ENCODE measurements at regions not wholly inside any gene's neighbourhood (a gene's known extent, or its start where the extent isn't known, plus 50 kb on each side); places are given as distances from the start of the nearest gene placed in this dataset.

DNA sequence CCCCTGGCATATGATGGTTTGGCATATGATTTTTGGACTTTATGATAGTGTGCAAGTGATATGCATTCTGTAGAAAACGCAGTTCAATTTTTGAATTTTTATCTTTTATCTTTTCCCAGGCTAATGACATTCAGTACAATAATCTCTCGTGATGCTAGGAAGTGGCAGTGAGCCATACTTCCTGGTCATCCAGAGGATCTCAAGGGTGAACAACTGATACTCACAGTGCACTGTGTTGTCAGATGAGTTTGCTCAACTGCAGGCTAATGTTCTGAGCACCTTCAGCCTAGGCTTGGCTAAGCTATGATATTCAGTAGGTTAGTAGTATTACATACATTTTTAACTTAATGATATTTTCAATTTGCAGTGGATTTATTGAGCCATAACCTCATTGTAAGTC, 405.3 kb downstream of the PCDH7 start:
- no peak overlapping the region for H3K9ac ChIP-seq (ENCODE audit: low read depth, low read length, poor library complexity, severe bottlenecking)
- no peaks in the 10 kb centered on the region for H3K9me3 ChIP-seq (ENCODE audit: insufficient read depth, low read depth, low read length)
- no peak for TF ChIP-seq EZH2phosphoT487 (IDR thresholded peaks at IDR 0.05; ENCODE audit: borderline replicate concordance)
- TF ChIP-seq, protein P1, sequence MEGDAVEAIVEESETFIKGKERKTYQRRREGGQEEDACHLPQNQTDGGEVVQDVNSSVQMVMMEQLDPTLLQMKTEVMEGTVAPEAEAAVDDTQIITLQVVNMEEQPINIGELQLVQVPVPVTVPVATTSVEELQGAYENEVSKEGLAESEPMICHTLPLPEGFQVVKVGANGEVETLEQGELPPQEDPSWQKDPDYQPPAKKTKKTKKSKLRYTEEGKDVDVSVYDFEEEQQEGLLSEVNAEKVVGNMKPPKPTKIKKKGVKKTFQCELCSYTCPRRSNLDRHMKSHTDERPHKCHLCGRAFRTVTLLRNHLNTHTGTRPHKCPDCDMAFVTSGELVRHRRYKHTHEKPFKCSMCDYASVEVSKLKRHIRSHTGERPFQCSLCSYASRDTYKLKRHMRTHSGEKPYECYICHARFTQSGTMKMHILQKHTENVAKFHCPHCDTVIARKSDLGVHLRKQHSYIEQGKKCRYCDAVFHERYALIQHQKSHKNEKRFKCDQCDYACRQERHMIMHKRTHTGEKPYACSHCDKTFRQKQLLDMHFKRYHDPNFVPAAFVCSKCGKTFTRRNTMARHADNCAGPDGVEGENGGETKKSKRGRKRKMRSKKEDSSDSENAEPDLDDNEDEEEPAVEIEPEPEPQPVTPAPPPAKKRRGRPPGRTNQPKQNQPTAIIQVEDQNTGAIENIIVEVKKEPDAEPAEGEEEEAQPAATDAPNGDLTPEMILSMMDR (conservative IDR thresholded peaks at IDR 0.05; ENCODE audit: low read length), result no peak
- H3K79me2 ChIP-seq (ENCODE audit: insufficient read depth, low read length), result no peaks in the 10 kb centered on the region
- no peaks in the 10 kb centered on the region for H4K20me1 ChIP-seq (ENCODE audit: insufficient read depth, low read length, poor library complexity, severe bottlenecking)
- no peaks in the 10 kb centered on the region for H3K4me1 ChIP-seq (ENCODE audit: insufficient read depth, low read length, poor library complexity, severe bottlenecking)
- no peaks in the 10 kb centered on the region for H3K9me2 ChIP-seq (replicated peaks; ENCODE audit: low read depth, low read length)
- H3K36me3 ChIP-seq (ENCODE audit: insufficient read depth, low read length), result no peaks in the 10 kb centered on the region
- H2AFZ ChIP-seq (ENCODE audit: low read length), result no peak overlapping the region
- no peak overlapping the region for H3K4me3 ChIP-seq (ENCODE audit: low read length, poor library complexity, severe bottlenecking)
- H3F3A ChIP-seq (ENCODE audit: low read depth), result no peaks in the 10 kb centered on the region
- no peaks in the 10 kb centered on the region for H3K27me3 ChIP-seq (ENCODE audit: insufficient read depth, low read length, poor library complexity, severe bottlenecking)
- no peak overlapping the region for H3K4me2 ChIP-seq (ENCODE audit: low read depth, low read length, poor library complexity, severe bottlenecking)

DNA sequence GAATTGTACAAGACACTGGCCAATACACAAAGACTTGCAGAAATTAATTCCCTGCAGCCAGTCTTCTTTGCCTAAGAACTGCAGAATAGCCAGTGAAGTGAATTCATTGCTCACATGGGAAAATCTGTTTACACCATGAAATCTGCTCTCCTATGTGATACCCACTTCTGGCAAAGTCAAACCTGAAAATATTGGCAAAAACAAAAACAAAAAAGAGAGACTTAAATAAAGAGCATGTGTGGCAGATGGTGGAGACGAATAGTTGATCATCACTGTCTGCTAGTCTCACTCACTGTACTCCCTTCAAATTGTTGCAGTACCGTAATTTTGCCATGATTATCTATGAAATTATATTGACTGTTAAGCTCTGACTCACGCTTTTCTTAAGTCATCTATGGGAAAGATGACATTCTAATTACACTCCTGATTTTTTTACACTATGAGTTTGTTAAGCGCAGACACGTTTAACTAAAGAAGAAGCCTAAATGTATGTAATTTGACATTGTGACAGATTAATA, 406.8 kb downstream of the PCDH7 start:
- Histone ChIP-seq H3K4me3 (ENCODE audit: low read length, poor library complexity, severe bottlenecking) (no peak overlapping the region), H3K9me2 (replicated peaks; ENCODE audit: low read depth, low read length) (no peaks in the 10 kb centered on the region), H3K79me2 (ENCODE audit: insufficient read depth, low read length) (no peaks in the 10 kb centered on the region), H3K9me3 (ENCODE audit: insufficient read depth, low read depth, low read length) (no peaks in the 10 kb centered on the region), H3K27me3 (ENCODE audit: insufficient read depth, low read length, poor library complexity, severe bottlenecking) (no peaks in the 10 kb centered on the region), H3K36me3 (ENCODE audit: insufficient read depth, low read length) (no peaks in the 10 kb centered on the region), H3F3A (ENCODE audit: low read depth) (no peaks in the 10 kb centered on the region), H4K20me1 (ENCODE audit: insufficient read depth, low read length, poor library complexity, severe bottlenecking) (no peaks in the 10 kb centered on the region), H2AFZ (ENCODE audit: low read length) (no peak overlapping the region), H3K4me1 (ENCODE audit: insufficient read depth, low read length, poor library complexity, severe bottlenecking) (no peaks in the 10 kb centered on the region), H3K4me2 (ENCODE audit: low read depth, low read length, poor library complexity, severe bottlenecking) (no peak overlapping the region), H3K9ac (ENCODE audit: low read depth, low read length, poor library complexity, severe bottlenecking) (no peak overlapping the region)
- TF ChIP-seq EZH2phosphoT487 (IDR thresholded peaks at IDR 0.05; ENCODE audit: borderline replicate concordance), result no peak
- TF ChIP-seq, protein P1 (conservative IDR thresholded peaks at IDR 0.05; ENCODE audit: low read length), result no peak

DNA sequence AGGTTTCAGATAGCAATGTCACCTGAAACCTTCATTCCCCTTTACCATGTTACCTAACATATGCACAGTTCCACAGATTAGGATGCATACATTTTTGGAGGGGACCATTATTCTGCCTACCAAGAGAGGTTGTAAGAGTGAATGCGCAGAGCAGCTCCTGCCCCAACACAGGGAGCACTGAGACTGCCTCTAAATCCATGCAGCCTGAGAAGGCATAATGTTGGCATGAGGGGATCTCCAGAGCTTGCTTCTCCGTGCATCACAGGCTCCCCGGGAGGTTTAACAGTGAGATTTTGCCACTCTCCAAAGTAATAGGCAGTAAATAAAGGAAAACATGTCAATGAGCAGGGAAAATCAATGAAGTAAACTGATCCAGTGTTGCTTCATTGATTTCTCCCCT, 410.8 kb downstream of the PCDH7 start:
- Histone ChIP-seq H2AFZ (ENCODE audit: low read length) (no peak overlapping the region), H4K20me1 (ENCODE audit: insufficient read depth, low read length, poor library complexity, severe bottlenecking) (no peaks in the 10 kb centered on the region), H3K9ac (ENCODE audit: low read depth, low read length, poor library complexity, severe bottlenecking) (no peak overlapping the region), H3F3A (ENCODE audit: low read depth) (no peaks in the 10 kb centered on the region), H3K9me3 (ENCODE audit: insufficient read depth, low read depth, low read length) (no peaks in the 10 kb centered on the region), H3K36me3 (ENCODE audit: insufficient read depth, low read length) (no peaks in the 10 kb centered on the region), H3K9me2 (replicated peaks; ENCODE audit: low read depth, low read length) (no peaks in the 10 kb centered on the region), H3K4me3 (ENCODE audit: low read length, poor library complexity, severe bottlenecking) (no peak overlapping the region), H3K4me2 (ENCODE audit: low read depth, low read length, poor library complexity, severe bottlenecking) (no peak overlapping the region), H3K27me3 (ENCODE audit: insufficient read depth, low read length, poor library complexity, severe bottlenecking) (no peaks in the 10 kb centered on the region), H3K4me1 (ENCODE audit: insufficient read depth, low read length, poor library complexity, severe bottlenecking) (no peaks in the 10 kb centered on the region), H3K79me2 (ENCODE audit: insufficient read depth, low read length) (no peaks in the 10 kb centered on the region)
- no peak for TF ChIP-seq EZH2phosphoT487 (IDR thresholded peaks at IDR 0.05; ENCODE audit: borderline replicate concordance)
- TF ChIP-seq, protein P1 (conservative IDR thresholded peaks at IDR 0.05; ENCODE audit: low read length), result no peak

Measured in Loucy (cell line).